NCI-H1436 (cell line): ENCODE measurements at regions not wholly inside any gene's neighbourhood (a gene's known extent, or its start where the extent isn't known, plus 50 kb on each side); places are given as distances from the start of the nearest gene placed in this dataset.
"Not testable (repeated sequence)": the region's sequence is repeated elsewhere in the genome, so short reads cannot be mapped to it uniquely, and the experiment has no call there.

Source experiments
- DNase-seq: peaks from one replicate; lab custom pipeline; 2025; lab: John Stamatoyannopoulos, UW

DNA sequence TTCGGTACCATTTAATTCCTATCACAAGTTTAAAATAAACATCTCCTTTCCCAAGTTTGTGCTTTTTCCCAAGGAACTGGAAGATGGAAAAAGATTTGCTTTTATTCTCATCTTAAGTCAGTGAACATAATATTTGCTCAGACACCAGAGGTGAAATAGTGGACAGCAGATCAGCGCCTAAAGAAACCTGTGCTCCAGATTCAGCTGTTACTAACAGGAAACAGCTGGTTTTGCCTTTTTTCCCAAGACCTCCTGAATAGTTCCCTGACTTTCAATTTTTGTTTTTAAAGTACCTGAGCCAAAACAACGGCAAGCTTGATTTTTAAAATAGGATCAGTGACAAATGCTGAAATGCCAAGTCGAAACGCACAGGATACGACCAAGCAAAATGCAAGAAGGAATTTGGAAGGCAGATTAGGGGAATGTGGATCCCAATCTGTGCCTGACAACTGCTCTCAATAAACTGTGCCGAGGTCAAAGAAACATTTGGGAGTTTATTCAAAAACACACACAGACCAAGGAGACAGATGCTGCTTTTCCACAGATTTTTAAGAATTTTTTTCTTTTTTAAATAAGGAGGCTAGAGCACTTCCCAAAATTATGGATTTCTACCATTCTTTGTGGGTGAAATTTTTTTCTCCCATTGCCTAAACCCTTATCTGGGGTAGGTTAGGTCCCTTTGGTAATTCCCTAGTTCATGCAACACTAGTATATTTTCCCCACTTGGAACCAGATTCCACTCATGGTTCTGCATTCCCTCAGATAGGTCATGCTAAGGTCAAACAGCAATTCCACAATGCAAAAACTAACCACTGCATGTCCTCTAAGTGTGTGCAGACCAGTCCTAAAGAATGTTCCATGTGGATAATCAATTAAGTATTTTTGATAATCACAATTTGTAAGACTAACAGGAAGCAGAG lies 121.5 kb upstream of the PDE1A start:
- no peak for DNase-seq

DNA sequence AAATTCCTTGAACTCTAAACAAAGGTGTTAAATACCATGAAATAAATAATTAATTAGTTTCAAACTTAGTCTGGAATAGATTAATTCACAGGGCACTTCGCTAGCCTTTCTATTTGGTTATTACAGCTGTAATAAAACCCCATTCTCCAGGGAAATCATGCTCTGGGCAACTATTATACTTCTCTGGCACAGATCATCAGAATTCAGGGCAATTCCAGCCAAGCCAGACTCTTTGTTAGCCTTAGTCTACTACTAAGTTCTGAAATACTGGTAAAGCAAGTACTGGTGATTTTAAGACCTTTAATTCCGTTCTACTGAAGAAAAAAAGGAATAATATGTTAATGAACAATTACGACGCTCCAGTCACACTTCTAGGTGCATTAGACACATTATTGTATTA lies 123.4 kb upstream of the PDE1A start:
- DNase-seq: no peak

DNA sequence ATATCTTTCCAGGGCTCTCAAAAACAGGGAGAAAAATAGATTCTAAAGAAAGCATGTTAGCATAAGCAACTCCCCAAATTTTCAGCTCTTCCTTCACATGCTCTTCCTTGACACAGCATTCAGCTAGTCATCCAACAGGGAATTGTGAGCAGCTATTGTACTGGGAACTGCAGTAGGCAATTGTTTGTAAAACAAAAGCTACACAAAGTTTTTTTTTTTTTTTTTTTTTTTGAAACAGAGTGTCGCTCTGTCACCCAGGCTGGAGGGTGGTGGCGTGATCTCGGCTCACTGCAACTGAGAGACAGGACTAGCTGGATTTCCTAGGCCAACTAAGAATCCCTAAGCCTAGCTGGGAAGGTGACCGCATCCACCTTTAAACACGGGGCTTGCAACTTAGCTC lies 125.4 kb upstream of the PDE1A start:
- DNase-seq: not testable (repeated sequence)

DNA sequence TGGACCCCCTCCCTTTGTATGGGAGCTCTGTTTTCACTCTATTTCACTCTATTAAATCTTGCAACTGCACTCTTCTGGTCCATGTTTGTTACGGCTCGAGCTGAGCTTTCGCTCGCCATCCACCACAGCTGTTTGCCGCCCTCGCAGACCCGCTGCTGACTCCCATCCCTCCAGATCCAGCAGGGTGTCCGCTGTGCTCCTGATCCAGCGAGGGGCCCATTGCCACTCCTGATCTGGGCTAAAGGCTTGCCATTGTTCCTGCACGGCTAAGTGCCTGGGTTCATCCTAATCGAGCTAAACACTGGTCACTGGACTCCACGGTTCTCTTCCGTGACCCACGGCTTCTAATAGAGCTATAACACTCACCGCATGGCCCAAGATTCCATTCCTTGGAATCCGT lies 125.9 kb upstream of the PDE1A start:
- DNase-seq: not testable (repeated sequence)

DNA sequence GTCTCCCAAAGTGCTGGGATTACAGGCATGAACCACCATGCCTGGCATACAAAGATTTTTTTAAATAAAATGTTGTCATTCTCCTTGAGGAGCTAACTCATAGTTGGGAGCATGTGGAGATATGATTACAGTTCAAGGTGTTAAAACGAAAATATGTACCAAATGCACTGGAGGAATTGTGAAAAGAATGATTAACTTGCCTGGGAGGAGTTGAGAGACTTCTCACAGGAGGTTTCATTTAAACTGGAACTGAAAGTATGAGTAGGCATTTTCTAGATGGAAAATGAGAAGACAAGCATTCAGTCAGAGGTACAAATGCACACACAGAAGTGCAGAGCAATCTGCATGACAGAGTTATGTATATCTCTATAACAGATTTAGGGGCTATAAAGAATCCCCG lies 126.6 kb upstream of the PDE1A start:
- DNase-seq: no peak

DNA sequence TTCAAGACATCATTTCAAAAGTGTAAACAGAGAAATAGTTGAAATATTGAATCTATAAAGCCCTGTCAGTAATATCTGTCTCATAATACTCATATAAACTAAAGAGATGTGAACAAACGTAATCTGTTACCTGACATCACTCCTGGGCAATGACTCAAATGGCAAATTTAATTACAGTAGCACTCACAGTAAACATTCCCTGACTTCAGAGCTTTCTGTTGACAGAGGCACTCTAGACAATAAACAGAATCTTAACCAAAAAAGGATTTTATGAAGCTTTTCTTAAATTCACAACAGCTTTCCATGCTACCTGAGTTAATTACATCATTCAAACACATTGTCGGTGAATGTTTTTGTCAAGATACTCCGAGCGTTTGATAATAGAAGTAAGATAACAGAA lies 128.1 kb upstream of the PDE1A start:
- no peak for DNase-seq

DNA sequence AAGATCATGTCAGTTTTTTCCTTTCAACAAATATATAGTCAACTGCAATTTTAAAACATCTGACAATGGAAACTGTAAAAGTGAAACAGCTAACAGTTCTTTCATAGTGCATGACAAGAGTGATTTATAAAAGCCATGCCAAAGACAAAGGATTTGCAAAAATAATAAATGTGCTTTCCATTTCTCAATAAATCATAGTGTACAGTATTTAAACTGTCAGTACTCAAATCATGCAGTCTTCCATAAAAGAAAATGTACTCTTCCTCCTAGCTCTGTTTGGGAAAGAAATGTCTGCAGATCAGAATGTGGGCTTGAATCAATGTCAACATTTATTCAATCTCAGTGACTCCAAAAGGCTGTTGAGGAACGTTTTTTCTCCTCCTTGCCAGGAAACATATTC lies 131.7 kb upstream of the PDE1A start:
- no peak for DNase-seq

DNA sequence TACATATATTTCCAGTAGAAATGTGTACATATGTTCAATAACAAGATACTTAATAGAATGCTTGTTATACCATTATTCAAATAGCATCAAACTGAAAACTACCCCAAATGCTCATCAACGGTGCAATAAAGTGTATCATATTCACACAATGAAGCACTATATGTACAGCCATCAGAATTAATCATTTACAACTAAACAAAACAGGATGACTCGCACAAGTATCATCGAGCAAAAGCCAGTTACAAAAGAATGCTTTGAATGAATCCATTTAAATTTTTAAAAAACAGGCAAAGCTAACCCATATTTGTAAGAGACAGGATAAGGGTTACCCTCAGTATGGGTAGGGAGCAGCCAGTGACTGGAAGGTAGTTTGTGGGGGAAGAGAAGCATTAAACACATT lies 132.8 kb upstream of the PDE1A start:
- no peak for DNase-seq

DNA sequence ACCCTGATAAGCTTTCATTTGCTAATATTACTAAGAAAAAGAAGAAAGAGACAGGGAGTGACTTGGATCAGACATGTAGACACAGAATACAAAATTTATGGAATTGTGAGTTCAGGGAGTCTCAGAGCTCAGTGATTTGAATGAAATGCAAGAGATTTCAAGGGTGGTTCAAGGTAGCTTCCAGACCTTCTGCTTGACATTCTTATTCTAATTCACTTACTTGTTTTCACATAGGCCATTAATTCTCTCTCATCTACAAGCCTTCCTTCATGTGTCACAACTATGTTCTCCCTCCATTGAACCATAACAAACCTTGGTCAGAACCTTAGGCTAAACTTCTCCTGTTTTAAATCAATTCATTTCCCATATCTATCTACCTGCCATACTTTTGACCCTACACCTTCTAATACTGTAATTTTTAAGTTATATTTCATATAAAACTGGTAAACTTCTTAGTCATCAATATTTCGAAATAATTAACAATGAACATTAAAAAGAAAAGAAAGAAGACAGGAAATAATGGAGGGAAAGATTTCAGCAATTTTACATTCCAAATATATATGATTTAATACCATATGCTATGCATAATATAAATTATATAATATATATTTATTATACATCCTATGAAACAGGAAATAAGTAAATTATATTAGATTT lies 139.2 kb upstream of the PDE1A start:
- DNase-seq: no peak

DNA sequence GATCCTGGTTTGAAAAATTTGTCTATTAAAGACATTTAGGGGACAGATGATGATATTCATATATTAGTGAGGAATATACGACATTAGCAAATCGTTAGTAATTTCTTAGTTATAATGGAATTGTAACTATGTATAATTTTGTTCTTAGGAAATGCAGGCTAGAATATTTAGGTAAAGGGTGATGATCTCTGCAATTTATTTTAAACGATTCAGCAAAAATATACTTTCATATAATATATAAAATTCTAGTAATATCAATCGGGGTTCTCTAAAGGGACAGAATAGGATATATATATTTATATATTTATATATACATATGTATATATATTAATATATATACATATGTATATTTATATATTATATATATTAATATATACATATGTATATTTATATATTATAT lies 142.5 kb upstream of the DNAJC10 start:
- DNase-seq: no peak

DNA sequence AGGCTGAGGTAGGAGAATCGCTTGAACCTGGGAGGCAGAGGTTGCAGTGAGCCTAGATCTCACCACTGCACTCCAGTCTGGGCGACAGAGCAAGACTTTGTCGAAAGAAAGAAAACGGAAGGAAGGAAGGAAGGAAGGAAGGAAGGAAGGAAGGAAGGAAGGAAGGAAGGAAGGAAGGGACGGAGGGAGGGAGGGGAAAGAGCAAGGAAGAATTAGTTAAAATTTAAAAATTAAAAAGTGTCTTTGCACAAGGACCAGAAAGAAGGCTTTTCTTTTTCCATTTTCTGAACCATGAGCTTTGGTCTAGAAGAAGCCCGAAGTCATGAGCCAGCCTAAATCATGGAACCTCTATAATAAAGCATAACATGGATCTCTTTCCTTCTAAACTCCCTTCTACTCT lies 138.2 kb upstream of the DNAJC10 start:
- DNase-seq: no peak

DNA sequence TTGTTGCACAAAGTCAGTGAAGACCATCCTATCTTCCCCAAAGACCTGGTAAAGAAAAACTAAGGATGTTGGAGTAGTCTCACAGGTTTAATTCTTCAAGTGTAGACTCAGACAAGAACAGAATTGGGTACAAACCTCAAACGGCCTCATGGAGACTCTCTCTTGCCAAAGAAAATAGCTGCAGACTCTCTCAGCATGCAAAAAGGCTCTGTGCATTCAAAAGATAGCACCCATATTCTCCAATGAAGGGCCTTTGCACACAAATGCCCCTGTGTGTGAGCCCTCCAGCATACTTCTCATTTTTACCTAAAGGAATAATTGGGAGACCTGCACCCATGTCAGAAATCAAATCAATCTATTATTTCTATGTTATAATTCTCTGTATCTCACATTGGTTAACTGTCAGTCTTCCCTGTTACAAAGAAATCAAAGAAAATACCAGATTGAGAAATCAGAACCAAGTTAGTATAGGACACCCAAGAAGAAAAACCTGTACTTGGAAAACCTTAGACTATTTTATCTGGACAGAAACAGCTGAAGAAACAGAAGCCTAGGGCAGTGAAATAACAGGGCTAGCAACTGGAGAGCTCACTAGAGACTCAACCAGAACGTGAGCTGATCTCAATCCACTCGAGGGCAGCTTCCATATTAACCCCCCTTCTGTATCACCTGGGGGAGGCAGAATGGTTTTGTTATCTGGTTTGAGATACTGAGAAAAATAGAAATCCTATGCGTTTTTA lies 134.7 kb upstream of the DNAJC10 start:
- no peak for DNase-seq

DNA sequence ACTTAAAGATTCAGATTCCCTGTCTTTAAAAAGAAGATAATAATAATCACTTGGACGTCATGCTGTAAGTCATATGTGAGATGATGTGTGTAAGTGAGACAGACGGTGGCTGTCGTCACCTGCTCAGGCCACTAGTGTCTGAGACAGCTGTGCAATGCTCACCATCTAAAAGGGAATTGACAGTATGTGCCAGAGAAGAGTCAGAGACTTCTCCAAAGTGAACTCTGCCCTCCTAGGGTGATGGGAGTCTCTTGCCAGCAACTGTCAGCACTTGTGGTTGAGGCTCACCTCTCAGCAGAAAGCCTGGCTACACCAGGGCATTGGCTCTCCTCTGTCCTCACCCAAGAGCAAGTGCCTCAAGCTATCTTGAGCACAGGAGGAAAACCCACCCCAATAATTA lies 131.6 kb upstream of the DNAJC10 start:
- DNase-seq: no peak

DNA sequence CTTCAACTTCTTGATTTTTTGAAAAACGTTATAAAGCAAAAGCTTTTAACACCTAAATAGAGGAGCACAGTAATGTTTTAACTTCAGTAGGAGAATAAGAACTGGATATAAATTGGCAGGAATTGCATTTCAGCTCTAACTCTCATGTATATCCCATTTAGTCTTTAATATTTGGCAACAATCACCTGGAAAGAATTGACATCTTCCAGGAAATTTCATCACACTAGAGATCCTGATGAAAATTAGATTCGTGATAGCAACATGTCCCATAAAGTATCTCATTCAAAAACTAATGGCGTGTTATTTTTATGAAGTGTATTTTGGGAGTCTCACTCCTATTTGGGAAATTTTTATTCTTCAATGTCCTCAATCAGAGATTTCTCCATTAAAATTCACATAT lies 131.1 kb upstream of the DNAJC10 start:
- DNase-seq: no peak

DNA sequence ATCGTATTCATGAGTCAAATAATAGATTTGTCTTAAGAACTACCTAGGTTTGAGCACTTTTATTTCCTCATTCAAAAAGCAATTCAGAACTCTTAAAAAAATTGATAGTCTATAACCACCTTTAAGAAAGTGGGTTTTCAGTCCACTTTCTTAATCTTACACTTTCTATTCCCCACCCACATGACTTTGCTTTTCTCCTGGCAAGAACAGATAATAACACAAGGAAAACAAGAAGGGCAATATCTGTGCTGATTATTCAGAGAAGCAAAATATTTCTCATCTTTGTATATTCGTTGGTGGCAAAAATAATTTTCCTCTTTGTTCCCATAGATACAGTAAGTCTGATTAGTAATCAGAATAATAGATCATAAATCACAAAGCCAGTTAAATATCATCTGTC lies 130.6 kb upstream of the DNAJC10 start:
- no peak for DNase-seq

DNA sequence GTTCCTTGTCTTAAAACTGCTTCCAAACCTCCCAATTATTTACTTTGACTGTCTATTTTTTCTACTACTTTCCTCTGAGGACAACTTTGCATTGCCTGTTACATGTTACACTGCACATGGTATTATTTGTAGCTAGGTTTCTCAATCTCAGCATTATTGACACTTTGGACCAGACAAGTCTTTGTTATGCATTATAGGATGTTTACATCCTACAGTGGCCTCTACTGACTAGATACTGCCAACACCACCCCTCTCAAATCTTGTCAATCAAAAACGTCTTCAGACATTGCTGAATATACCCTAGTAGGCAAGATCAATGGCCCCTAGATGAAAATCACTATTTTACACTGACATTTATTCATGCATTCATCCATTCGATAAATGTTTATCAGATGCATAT lies 129.6 kb upstream of the DNAJC10 start:
- no peak for DNase-seq

DNA sequence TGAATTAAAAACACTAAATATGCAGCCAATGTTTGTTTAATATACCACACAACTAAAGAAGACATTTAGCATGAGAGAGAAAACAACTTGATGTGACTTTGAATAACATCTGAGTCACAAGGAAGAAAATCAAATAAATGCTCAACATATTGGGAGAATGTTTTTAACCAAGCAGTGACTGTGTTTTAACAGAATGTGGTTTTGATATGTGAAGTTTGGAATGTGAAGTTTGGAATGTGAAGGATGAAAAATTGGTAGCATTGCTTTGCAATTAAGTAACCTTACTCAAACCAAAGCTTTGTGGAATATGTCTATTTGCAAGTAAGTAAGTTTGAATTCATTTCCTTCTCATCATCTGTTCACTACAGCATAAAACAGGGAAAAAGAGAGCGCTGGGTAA lies 128.2 kb upstream of the DNAJC10 start:
- DNase-seq: no peak

DNA sequence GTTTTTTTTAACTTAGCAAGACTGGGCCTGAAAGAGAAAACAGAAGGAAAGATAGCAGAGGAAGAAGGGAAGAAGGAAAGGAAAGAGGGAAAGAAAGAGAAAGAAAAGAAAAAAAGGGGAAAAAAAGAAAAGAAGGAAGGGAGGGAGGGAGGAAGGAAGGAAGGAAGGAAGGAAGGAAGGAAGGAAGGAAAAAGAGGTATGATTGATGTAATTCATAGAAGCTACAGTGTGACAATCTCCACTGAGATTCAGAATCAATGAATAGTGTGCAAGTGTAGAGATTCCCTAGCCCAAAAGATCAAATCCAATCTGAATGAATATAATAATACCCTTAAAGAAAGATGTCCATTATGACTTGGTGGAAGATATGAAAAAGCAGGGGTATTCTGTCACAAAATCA lies 126.9 kb upstream of the DNAJC10 start:
- no peak for DNase-seq

DNA sequence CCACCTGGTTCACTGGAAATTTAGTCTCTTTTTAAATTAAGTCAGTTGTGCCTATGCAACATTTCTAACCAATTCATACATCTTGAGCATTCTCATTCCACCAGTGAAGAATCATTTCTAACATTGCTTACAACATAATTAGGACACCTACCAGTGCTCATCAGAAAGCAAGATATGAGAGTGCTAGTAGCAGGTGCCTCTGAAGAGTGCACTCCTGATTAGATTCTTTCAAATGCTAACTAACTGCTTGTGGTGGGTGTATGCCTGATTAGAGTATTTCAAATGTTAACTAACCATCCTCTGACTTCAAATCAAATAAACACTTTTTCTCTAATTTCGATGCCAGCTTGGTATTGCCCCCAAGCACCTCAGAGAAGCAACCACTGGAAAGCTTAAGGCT lies 124.3 kb upstream of the DNAJC10 start:
- DNase-seq: no peak

DNA sequence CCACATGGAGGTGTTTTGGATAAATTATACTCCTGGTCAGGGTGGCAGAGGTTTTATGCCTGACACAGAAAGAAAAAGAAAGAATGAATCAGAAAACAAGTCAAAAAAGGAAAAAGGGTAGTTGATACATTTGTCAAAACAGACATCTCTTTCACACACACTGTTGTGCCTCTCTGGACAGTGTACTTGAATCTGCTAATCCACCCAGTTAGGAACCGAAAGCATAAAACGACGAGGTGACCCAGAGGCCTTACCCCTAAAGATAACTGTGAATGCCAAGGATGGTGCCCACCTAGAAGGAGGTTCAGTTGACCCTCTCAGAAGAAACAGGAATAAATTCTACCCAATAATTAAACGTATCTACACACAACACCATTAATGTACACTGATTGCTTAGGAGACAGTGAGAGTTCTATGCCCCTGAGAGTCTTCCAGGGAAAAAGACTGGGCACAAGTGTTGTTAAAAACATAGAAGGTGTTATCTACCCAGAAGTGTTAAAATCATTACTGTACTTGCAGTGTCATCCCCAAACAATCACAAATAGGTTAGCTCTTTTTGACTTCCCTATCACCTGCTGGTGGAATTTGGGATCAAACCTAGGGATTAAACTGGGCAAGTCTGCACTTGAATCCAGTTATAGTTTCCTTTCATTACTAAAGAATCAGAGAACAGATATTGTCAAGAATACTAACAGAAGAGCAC lies 123.2 kb upstream of the DNAJC10 start:
- no peak for DNase-seq

DNA sequence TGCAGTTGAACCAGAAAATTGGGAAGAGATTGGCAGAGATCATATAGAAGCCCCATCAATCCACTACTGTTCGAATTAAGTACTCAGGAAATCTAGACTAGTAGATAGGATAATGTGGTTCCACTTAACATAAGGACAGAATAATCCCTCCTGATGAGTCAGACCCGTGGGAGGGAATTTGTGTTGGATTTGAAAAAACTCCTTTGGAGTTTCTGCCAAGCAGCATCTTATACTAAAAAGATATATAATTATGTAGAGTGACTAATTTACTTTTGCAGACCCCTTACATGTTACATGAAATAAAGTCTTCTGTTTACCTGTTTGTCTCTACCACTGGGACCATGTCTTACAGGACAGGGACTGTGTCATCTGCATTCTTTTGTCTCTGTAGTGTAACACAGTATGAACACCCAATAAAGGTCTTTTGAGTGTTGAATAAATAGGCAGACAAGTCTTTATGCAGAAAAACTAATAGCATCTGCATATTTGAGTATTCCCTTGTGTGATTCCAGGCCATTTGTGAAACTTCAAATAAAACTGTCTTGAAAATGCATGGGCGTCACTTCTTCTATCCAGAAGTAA lies 122.6 kb upstream of the DNAJC10 start:
- DNase-seq: no peak

DNA sequence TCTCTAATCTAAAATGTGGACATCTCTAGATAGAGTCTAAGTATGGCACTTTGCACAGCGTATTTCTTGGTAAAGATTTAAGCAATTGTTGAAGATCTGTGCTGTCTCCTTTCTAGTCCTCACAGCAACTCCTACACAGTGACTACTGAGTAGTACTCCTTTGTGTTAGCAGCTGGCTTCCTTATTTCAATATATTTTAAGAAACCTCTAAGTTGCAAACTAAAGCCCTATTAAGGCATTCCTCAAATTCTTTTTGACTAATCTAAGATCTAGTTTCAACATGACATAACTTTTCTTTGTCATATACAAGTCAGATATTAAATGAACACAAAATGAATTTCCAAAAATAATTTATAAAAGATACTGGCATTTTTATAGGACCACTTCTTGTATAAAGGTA lies 121.8 kb upstream of the DNAJC10 start:
- no peak for DNase-seq
